ENCODE measurements at regions not wholly inside any gene's neighbourhood (a gene's known extent, or its start where the extent isn't known, plus 50 kb on each side); places are given as distances from the start of the nearest gene placed in this dataset.

DNA sequence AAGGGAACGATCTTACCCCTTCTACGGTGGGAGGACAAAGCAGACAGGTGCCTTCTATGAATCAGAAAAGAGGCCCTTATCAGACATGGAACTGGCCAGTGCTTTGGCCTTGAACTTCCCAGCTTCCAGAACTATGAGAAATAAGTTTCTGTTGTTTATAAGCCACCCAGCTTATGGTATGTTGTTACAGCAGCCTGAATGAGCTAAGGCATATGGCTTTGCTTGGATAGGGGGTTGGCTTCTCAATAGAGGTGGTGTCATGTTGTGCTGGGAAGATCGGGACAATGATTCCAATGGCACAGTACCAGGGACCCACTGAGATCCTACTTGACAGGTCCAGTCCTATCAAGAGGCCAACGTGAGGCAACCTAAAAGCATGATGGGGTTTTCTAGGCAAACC is 183.4 kb upstream of the BMPER start:
- TF ChIP-seq, protein P1, sequence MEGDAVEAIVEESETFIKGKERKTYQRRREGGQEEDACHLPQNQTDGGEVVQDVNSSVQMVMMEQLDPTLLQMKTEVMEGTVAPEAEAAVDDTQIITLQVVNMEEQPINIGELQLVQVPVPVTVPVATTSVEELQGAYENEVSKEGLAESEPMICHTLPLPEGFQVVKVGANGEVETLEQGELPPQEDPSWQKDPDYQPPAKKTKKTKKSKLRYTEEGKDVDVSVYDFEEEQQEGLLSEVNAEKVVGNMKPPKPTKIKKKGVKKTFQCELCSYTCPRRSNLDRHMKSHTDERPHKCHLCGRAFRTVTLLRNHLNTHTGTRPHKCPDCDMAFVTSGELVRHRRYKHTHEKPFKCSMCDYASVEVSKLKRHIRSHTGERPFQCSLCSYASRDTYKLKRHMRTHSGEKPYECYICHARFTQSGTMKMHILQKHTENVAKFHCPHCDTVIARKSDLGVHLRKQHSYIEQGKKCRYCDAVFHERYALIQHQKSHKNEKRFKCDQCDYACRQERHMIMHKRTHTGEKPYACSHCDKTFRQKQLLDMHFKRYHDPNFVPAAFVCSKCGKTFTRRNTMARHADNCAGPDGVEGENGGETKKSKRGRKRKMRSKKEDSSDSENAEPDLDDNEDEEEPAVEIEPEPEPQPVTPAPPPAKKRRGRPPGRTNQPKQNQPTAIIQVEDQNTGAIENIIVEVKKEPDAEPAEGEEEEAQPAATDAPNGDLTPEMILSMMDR (IDR thresholded peaks at IDR 0.05): no peak
- no peaks in the 10 kb centered on the region for H3K36me3 ChIP-seq
- H3K4me3 ChIP-seq: no peak overlapping the region
- H3K4me1 ChIP-seq: peaks cover 0 to 3% of the 10 kb centered on the region in 2 donors
- no peaks in the 10 kb centered on the region for H3K9me3 ChIP-seq
- ATAC-seq (no peak), DNase-seq (no peak)
- no peak overlapping the region for H3K27ac ChIP-seq
- H3K27me3 ChIP-seq: no peaks in the 10 kb centered on the region
- intact Hi-C loops (cut with DNase I): no loop called here

DNA sequence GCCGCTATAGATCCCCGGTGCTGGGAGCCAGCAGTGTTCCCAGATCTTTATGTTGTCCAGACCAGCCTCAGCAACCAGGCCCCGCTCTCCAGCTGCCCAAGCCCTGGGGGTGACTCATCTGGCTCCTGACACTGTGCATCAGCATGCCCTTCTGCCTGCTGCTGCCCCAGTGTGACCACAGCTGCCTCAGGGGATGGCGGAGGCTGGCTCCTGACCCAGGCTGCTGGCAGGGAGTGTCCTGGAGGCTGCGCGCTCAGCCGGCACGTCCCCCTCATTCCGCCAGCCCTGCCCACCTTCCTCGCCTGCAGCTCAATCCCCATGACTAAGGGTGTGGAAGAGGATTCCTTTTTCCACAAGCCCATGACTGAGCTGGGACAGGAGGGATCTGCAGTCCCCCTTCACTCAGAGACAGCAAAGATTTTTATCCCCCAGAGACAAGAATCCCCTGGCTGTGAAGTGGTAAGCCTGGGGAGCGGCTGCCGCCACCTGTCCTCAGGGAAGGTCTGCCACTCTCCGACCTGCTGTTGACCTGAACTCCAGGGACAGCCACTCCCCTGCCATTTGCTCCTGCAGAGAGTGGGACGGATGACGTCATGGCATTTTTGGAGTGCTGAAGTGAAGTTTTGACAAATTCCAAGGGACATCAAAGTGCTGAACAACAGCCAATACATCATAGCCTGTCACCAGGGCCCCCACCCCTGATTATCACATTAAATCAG is 182.8 kb upstream of the BMPER start:
- ATAC-seq (peak; percentile 74), DNase-seq (no peak)
- Histone ChIP-seq H3K9me3 (no peaks in the 10 kb centered on the region), H3K27ac (no peak overlapping the region), H3K36me3 (no peaks in the 10 kb centered on the region), H3K4me3 (no peak overlapping the region), H3K4me1 (peaks cover 0 to 3% of the 10 kb centered on the region in 2 donors), H3K27me3 (no peaks in the 10 kb centered on the region)
- intact Hi-C loops (cut with DNase I): no loop called here
- TF ChIP-seq, protein P1 (IDR thresholded peaks at IDR 0.05): no peak

DNA sequence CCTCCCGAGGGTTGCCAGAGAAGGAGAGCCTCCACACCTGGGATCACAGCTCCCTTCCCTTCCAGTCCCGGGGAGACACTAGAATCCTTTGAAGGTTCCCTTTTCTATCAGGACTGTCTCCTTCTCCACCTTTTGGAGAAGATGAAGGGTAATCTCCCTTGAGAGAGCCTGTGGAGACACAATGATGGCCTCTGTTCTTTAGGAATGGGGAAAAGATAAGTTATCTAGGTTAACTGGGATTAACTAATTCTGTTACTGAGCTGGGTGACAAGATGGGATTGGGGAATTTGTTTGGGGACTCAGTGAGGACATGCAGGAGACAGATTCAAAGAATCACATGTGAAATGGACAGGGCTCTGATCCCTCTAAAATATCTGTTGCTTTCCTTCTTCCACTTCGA is 181.1 kb upstream of the BMPER start:
- intact Hi-C loops (cut with DNase I): no loop called here
- Histone ChIP-seq H3K4me1 (peaks cover 0 to 3% of the 10 kb centered on the region in 2 donors), H3K36me3 (no peaks in the 10 kb centered on the region), H3K27me3 (no peaks in the 10 kb centered on the region), H3K4me3 (no peak overlapping the region), H3K9me3 (no peaks in the 10 kb centered on the region), H3K27ac (no peak overlapping the region)
- TF ChIP-seq, protein P1 (IDR thresholded peaks at IDR 0.05): no peak
- no peak for DNase-seq
- ATAC-seq: no peak

DNA sequence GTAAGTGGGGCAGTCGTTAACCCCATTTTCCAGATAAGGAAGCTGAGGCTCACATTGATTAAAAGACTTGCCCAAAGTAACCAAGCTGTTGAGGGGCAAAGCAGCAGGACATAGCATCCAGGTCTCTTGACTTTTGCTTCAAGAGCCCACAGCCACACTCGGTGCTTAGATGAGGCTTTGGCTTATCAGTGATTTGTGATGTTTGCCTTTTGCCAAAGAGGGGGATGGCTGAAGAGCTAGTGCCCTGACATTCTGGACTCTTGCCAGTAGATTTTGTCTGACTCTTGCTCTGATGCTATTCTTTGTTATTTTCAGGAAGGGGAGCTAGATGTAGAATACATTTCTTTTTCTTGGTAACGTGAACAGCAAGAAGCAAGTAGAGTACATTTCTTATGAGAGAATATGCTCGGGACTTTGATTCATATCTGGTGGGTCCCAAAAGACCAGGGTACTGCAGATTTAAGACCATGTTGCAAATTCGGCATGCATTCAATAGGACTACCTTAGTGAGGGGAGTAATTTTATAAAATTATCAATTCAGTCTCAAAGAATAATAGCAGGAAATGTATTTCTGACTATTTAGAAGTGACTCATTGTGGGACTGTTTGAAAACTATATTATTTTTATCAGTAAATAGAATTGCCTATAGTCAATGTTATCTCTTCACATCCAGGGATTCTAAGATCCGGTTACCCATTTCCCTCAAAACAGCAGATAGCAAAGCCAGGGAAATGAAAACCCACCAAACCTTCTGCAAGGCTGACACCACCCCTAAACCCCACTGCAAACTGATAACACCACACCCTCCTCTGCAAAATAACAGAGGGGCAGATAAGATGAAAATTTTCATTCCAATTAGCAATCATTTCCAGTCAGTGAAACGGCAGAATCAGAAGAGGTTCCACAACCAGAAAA is 180.0 kb upstream of the BMPER start:
- no peaks in the 10 kb centered on the region for H3K9me3 ChIP-seq
- H3K4me3 ChIP-seq: no peak overlapping the region
- H3K4me1 ChIP-seq: peaks cover 0 to 3% of the 10 kb centered on the region in 2 donors
- no peak for DNase-seq
- ATAC-seq: no peak
- H3K27ac ChIP-seq: peak overlapping the region in 1 of 2 donors; percentile 61
- intact Hi-C loops (cut with DNase I): no loop called here
- no peaks in the 10 kb centered on the region for H3K36me3 ChIP-seq
- H3K27me3 ChIP-seq: no peaks in the 10 kb centered on the region
- TF ChIP-seq, protein P1 (IDR thresholded peaks at IDR 0.05): no peak

DNA sequence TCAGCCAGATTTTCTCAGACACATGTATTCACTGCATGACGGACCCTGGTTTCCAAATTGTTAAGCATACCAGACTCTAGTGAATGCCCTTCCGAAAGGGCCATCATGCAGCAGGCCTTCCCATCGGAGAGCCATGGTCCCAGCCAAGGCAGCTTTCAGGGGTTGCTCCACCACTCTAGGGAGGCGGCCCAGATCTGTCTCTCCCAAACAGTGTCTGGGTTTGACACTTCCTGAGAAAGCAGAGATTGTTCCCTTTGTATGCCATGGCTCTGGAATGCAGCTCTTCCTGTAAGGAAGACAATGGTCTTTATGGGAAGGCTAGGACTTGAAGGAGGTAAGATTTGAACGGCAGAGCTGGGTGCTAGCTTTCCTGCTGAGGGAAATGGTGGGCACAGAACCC is 178.8 kb upstream of the BMPER start:
- Histone ChIP-seq H3K9me3 (no peaks in the 10 kb centered on the region), H3K4me3 (no peak overlapping the region), H3K36me3 (no peaks in the 10 kb centered on the region), H3K4me1 (peaks cover 0 to 3% of the 10 kb centered on the region in 2 donors), H3K27me3 (no peaks in the 10 kb centered on the region), H3K27ac (peak overlapping the region; percentile 7 to 61)
- DNase-seq: no peak
- intact Hi-C loops (cut with DNase I): no loop called here
- TF ChIP-seq, protein P1 (IDR thresholded peaks at IDR 0.05): no peak
- no peak for ATAC-seq
